ENCODE measurements at regions not wholly inside any gene's neighbourhood (a gene's known extent, or its start where the extent isn't known, plus 50 kb on each side); places are given as distances from the start of the nearest gene placed in this dataset.

GRCh38 chr4:57658188-57658587 lies 548.0 kb upstream of the IGFBP7 start:
- no peak for TF ChIP-seq ZNF565 (CRISPR knock-in tag; conservative IDR thresholded peaks at IDR 0.05; ENCODE audit: low read depth)
- TF ChIP-seq TCF4 (CRISPR knock-in tag; IDR thresholded peaks at IDR 0.05; ENCODE audit: borderline replicate concordance), result no peak
- TF ChIP-seq ISL1 (CRISPR knock-in tag; IDR thresholded peaks at IDR 0.05), result no peak
- no peak for TF ChIP-seq SNAI2 (CRISPR knock-in tag; IDR thresholded peaks at IDR 0.05)
- no peak for TF ChIP-seq ZC3H10 (CRISPR knock-in tag; IDR thresholded peaks at IDR 0.05)
- no peak for TF ChIP-seq TOX (CRISPR knock-in tag; IDR thresholded peaks at IDR 0.05; ENCODE audit: borderline replicate concordance)
- TF ChIP-seq PPARA (CRISPR knock-in tag; IDR thresholded peaks at IDR 0.05; ENCODE audit: borderline replicate concordance), result no peak
- no peak for TF ChIP-seq RARB (CRISPR knock-in tag; IDR thresholded peaks at IDR 0.05)
- no peak for TF ChIP-seq ZFP3 (CRISPR knock-in tag; IDR thresholded peaks at IDR 0.05)
- ATAC-seq, result no peak

DNA sequence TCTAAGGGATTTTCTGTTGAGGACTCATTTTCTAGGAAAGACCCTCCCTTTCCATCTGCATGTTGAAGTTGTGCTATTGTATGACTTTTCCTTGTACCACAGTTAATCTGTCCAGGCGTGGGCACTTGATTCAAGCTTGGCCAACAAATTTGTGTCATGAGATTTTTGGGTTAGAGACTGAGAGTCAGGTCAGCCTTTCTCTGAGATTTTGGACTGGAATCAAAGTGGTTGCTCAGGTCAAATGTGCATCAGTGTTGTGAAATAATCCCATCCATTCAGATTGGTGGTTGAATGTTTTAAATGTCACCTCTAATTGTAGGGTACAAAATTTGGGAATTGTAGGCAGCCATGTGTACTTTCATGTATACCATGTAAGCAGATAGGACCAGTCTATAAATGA lies 545.2 kb upstream of the IGFBP7 start:
- TF ChIP-seq TSHZ2 (CRISPR knock-in tag; IDR thresholded peaks at IDR 0.05), result no peak
- TF ChIP-seq CSDC2 (CRISPR knock-in tag; IDR thresholded peaks at IDR 0.05), result no peak
- TF ChIP-seq, protein P1, sequence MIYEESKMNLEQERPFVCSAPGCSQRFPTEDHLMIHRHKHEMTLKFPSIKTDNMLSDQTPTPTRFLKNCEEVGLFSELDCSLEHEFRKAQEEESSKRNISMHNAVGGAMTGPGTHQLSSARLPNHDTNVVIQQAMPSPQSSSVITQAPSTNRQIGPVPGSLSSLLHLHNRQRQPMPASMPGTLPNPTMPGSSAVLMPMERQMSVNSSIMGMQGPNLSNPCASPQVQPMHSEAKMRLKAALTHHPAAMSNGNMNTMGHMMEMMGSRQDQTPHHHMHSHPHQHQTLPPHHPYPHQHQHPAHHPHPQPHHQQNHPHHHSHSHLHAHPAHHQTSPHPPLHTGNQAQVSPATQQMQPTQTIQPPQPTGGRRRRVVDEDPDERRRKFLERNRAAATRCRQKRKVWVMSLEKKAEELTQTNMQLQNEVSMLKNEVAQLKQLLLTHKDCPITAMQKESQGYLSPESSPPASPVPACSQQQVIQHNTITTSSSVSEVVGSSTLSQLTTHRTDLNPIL (CRISPR knock-in tag; IDR thresholded peaks at IDR 0.05; ENCODE audit: low read depth), result no peak
- no peak for TF ChIP-seq ZFP30 (CRISPR knock-in tag; IDR thresholded peaks at IDR 0.05)
- no peak for TF ChIP-seq ZNF70 (CRISPR knock-in tag; IDR thresholded peaks at IDR 0.05)
- TF ChIP-seq ISL1 (CRISPR knock-in tag; IDR thresholded peaks at IDR 0.05), result no peak
- no peak for TF ChIP-seq ZNF8 (CRISPR knock-in tag; IDR thresholded peaks at IDR 0.05)
- TF ChIP-seq, protein P2, sequence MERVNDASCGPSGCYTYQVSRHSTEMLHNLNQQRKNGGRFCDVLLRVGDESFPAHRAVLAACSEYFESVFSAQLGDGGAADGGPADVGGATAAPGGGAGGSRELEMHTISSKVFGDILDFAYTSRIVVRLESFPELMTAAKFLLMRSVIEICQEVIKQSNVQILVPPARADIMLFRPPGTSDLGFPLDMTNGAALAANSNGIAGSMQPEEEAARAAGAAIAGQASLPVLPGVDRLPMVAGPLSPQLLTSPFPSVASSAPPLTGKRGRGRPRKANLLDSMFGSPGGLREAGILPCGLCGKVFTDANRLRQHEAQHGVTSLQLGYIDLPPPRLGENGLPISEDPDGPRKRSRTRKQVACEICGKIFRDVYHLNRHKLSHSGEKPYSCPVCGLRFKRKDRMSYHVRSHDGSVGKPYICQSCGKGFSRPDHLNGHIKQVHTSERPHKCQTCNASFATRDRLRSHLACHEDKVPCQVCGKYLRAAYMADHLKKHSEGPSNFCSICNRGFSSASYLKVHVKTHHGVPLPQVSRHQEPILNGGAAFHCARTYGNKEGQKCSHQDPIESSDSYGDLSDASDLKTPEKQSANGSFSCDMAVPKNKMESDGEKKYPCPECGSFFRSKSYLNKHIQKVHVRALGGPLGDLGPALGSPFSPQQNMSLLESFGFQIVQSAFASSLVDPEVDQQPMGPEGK (CRISPR knock-in tag; IDR thresholded peaks at IDR 0.05; ENCODE audit: borderline replicate concordance), result no peak
- TF ChIP-seq SNAI2 (CRISPR knock-in tag; IDR thresholded peaks at IDR 0.05), result no peak
- TF ChIP-seq ZC3H10 (CRISPR knock-in tag; IDR thresholded peaks at IDR 0.05), result no peak
- no peak for TF ChIP-seq POU6F1 (CRISPR knock-in tag; IDR thresholded peaks at IDR 0.05; ENCODE audit: borderline replicate concordance, low read depth)
- TF ChIP-seq RARB (CRISPR knock-in tag; IDR thresholded peaks at IDR 0.05), result no peak
- no peak for TF ChIP-seq CSRNP3 (CRISPR knock-in tag; IDR thresholded peaks at IDR 0.05)
- no peak for TF ChIP-seq ZFP3 (CRISPR knock-in tag; IDR thresholded peaks at IDR 0.05)
- no peak for TF ChIP-seq BACH2 (CRISPR knock-in tag; IDR thresholded peaks at IDR 0.05; ENCODE audit: borderline replicate concordance)
- TF ChIP-seq ZNF565 (CRISPR knock-in tag; conservative IDR thresholded peaks at IDR 0.05; ENCODE audit: low read depth), result no peak
- ATAC-seq, result no peak

- ATAC-seq, result no peak
- no peak for TF ChIP-seq CSDC2 (CRISPR knock-in tag; IDR thresholded peaks at IDR 0.05)
- TF ChIP-seq PPARA (CRISPR knock-in tag; IDR thresholded peaks at IDR 0.05; ENCODE audit: borderline replicate concordance), result no peak
- no peak for TF ChIP-seq ZFP30 (CRISPR knock-in tag; IDR thresholded peaks at IDR 0.05)
- no peak for TF ChIP-seq ARNTL (CRISPR knock-in tag; IDR thresholded peaks at IDR 0.05; ENCODE audit: borderline replicate concordance, low read depth)
- no peak for TF ChIP-seq BACH2 (CRISPR knock-in tag; IDR thresholded peaks at IDR 0.05; ENCODE audit: borderline replicate concordance)
- TF ChIP-seq TSHZ2 (CRISPR knock-in tag; IDR thresholded peaks at IDR 0.05), result no peak
- TF ChIP-seq ZNF70 (CRISPR knock-in tag; IDR thresholded peaks at IDR 0.05), result no peak
- no peak for TF ChIP-seq RARB (CRISPR knock-in tag; IDR thresholded peaks at IDR 0.05)
- TF ChIP-seq TCF4 (CRISPR knock-in tag; IDR thresholded peaks at IDR 0.05; ENCODE audit: borderline replicate concordance), result no peak
- no peak for TF ChIP-seq ISL1 (CRISPR knock-in tag; IDR thresholded peaks at IDR 0.05)
- no peak for TF ChIP-seq TOX (CRISPR knock-in tag; IDR thresholded peaks at IDR 0.05; ENCODE audit: borderline replicate concordance)
- no peak for TF ChIP-seq ZC3H10 (CRISPR knock-in tag; IDR thresholded peaks at IDR 0.05)
- TF ChIP-seq POU6F1 (CRISPR knock-in tag; IDR thresholded peaks at IDR 0.05; ENCODE audit: borderline replicate concordance, low read depth), result no peak
- TF ChIP-seq ZNF8 (CRISPR knock-in tag; IDR thresholded peaks at IDR 0.05), result no peak
- TF ChIP-seq, protein P1 (CRISPR knock-in tag; IDR thresholded peaks at IDR 0.05; ENCODE audit: low read depth), result no peak
Observed at GRCh38 chr4:57652779-57653178, 542.6 kb upstream of the IGFBP7 start.

All from SK-N-SH treated with all-trans-retinoic acid at 6 μM for 48 hours (cell line).